HG02885 (cell line): ENCODE measurements at regions not wholly inside any gene's neighbourhood (a gene's known extent, or its start where the extent isn't known, plus 50 kb on each side); places are given as distances from the start of the nearest gene placed in this dataset.

Experiments
- ATAC-seq: cut with Tn5 transposase; IDR thresholded peaks from one replicate; pipeline ENCODE4 v1.9.1; 2021; ENCODE audit warnings: mild to moderate bottlenecking; ENCODE audit not compliant: unreplicated experiment, poor library complexity

DNA sequence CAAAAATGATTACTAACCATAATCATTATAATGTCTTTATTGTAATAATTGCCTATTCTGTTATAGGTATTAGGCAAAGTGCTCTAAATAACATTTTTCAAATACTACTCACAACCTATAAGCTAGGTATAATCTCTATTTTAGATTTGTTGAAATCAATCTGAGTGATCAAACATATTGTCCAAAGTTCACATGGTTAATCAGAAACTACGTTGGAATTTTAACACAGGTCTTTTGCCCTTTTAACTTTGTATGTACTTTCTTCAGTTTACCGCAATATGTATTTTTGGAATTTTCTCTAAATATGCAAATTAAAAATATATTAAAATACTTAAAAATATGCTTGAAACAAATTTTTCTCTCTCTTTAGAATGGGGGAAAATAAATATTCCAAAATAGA, 1563.2 kb downstream of the KCNT2 start:
- no peak for ATAC-seq

- no peak for ATAC-seq
Measured at GRCh38 chr1:195030793-195031192, 1577.4 kb downstream of the KCNT2 start.

GRCh38 chr1:195026792-195027191, 1581.4 kb downstream of the KCNT2 start:
- no peak for ATAC-seq

DNA sequence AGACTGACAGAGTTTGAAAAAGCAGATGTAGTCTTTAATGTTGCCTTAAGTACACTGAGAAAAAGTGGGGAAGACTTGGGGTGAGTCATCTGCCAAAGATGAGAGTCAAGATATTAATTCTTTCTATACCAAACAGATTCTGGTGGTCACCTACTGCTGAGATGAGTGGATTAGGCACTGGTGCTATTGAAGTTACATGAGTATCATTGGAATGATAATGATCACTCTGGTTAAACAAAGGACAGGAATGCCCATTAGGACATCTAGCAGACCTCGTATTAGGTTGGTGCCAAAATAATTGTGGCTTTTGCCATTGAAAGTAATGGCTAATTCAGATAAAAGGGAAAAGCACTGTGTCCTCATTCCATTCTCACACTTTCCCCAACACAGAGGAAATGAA, 1588.9 kb downstream of the KCNT2 start:
- ATAC-seq: no peak

- ATAC-seq: no peak
Measured at GRCh38 chr1:195012995-195013394, 1595.2 kb downstream of the KCNT2 start.

- no peak for ATAC-seq
Measured at GRCh38 chr1:195005338-195005737, 1602.9 kb downstream of the KCNT2 start.

DNA sequence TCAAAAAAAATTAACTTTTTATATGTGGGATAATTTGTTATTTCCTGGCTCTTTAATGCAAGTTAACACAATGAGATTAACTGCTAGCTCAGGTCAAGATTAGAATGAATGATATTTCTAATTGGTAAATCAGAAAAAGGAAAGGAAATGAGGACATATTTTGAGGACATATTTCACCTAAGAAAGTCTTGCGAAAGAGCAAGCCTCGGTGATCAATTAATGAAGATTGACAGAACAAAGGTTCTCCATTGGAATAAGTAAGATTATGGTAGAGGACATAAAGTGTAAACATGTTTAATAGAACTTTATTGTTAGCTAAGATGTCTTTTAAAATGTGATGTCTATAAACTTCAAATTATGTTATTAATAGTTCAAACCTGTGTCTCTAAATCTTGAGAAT, 1617.8 kb downstream of the KCNT2 start:
- ATAC-seq: no peak

GRCh38 chr1:194975913-194976312, 1632.3 kb downstream of the KCNT2 start:
- no peak for ATAC-seq

DNA sequence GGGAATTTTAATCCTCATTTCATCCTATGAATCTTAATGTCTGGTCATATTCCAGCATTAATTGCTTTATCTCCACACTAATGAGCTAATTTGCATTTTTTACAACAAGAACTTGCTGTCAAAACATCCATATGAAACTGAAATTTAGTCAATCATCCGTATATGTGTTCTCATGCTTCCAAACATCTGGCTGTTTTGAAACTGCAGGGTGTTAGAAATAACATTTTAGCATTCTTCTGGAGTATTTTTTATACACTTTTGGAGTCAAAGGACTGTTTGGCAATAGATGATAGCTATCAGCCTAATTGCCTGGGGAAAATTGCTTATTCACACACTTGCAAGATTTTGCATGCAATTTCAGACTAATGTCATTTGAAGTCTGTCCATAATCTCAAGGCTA, 1639.3 kb downstream of the KCNT2 start:
- ATAC-seq: no peak

DNA sequence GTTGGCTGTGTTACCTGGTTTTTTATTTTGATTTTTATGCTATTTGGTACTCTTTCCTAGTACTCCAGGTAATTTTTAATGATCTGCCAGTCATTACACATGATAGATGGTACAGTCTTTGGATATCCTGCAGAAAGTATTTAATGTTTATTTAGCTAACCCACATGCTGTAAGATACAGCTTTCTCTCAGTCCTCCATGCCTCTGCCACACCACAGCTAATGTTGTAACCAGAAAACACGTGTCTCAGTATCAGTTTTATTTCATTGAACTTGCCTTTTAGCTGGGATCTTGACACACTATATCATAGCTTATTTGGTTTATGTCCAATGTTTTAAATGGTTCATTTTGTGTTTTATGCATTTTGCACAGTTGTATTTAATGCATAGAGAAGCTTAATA, 1648.4 kb downstream of the KCNT2 start:
- no peak for ATAC-seq

GRCh38 chr1:194952171-194952570, 1656.1 kb downstream of the KCNT2 start:
- ATAC-seq: no peak

DNA sequence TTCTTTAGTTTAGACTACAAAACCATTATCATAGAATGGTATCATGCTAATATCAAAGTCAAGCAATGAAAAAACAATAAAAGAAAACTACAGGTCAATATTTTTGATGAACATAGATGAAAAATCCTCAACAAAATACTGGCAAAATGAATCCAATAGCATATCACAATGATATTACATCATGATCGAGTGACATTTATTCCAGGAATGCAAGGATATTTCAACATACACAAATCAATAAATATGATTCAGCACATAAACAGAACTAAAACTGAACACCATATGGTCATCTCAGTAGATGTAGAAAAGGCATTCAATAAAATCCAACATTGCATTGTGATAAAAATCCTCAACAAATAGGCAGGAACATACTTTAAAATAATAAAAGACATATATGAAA, 1657.7 kb downstream of the KCNT2 start:
- ATAC-seq: no peak

DNA sequence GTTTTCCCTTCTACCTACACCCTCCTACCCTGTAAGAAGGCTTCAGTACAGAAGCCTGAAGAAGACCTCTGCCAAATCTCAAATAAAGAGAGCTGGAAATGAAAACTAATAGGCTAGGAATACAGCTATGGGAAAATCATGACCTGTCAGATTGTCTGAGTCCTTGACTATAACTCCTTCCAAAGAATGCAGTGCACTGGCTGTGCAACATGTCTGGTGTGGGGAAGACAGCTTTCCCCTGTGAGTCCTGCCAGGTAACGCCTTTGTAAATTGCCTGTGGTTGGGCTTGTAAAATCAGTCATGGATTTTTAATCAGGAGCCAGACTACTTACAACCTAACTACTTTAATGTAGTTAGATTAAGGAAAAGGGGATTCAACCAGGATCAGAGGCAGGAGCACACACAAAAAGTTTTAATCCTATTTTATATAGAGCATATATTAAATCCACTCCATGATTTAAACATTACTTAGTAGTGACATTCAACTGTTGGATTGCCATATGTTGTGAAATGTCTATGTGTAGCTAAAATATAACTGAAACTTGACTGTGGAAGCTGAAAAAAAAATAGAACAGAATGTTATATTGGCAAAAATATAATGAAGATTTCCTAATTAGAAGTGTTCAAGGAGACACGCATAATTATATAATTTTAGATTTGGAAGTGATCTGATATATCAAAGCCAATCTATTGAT, 1667.8 kb downstream of the KCNT2 start:
- no peak for ATAC-seq

- no peak for ATAC-seq
Measured at GRCh38 chr1:194935864-194936263, 1672.4 kb downstream of the KCNT2 start.

GRCh38 chr1:194931166-194931565, 1677.1 kb downstream of the KCNT2 start:
- ATAC-seq: no peak

DNA sequence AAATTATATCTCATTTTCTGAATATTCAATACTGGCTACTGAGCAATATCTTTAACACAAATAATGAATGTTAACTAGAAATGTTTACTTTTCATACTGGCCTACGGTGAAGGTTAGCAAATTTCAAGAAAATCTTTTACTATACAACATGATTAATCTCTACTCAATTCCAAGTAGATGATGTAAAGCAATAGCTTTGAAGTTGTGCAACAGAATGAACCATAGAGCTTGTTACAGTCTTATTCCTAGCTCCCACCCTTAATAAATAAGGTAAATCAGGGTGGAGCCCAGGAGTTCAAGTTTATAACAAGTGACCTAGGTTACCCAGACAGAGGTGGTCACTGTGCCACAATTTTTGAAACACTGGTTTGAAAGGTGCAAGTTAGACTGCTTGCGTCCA, 1678.1 kb downstream of the KCNT2 start:
- ATAC-seq: no peak

DNA sequence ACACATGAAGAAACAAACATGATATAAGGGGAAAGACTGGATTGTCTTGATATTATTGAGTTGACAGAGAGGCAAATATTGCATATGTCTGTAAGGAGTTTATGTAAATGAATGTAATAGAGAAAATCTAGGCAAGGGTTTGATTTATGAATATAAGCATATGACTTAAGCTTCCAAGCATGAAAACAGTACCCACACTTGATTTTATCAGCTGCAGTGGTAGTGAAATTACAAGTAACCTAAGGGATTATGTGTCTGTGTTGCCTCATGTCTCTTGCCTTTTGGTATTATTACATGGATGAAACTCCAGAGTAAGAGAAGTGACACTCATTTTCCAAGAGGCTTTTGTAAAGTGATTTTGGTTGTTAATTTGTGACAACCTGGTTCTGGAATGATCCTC, 1678.9 kb downstream of the KCNT2 start:
- no peak for ATAC-seq

GRCh38 chr1:194919146-194919545, 1689.1 kb downstream of the KCNT2 start:
- ATAC-seq: no peak

DNA sequence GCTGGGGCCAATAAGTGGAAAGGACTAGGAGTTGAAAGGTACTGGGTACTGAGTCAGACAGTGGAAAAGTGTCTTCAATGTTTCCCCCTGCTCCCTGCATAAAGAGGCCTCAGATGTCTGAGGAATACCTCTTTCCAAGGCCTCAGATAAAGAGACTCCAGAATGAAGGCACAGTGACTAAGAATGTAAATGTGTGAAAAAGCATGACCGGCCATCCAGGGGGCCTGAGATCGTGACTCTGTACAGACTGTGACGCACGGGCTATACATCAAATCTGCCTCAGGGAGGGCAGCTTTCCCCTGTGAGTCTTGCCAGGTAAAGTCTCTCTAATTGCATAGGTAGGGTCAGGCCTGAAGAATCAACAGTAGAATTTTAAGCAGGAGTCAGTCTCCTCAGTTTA, 1690.5 kb downstream of the KCNT2 start:
- no peak for ATAC-seq

- ATAC-seq: no peak
Measured at GRCh38 chr1:194908643-194909042, 1699.6 kb downstream of the KCNT2 start.

DNA sequence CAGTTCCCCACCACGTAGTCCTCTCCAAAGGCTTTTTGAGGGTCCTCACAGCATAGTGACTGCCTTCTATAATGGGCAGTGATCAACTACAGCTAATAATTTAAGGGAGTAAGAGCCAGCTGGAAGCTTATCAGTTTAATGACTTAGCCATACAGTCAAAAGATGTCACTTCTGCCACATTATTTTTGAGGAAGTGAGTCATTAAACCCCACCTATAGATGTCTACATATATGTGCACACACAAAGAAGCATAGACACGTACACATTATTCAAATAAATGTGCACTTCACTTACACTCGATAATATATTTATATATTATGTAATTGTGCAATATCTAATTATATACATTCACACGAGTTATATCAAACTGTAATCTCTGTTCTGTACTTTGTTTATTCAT, 1704.7 kb downstream of the KCNT2 start:
- ATAC-seq: no peak

GRCh38 chr1:194889310-194889709, 1702.9 kb upstream of the B3GALT2 start:
- no peak for ATAC-seq

GRCh38 chr1:194870860-194871259, 1684.4 kb upstream of the B3GALT2 start:
- ATAC-seq: no peak
